ENCODE measurements at regions not wholly inside any gene's neighbourhood (a gene's known extent, or its start where the extent isn't known, plus 50 kb on each side); places are given as distances from the start of the nearest gene placed in this dataset.

- no peak for DNase-seq (ENCODE audit: extremely low read depth, low read depth)
Observed at GRCh38 chrX:63889001-63889400, 104.0 kb upstream of the ARHGEF9 start.

DNA sequence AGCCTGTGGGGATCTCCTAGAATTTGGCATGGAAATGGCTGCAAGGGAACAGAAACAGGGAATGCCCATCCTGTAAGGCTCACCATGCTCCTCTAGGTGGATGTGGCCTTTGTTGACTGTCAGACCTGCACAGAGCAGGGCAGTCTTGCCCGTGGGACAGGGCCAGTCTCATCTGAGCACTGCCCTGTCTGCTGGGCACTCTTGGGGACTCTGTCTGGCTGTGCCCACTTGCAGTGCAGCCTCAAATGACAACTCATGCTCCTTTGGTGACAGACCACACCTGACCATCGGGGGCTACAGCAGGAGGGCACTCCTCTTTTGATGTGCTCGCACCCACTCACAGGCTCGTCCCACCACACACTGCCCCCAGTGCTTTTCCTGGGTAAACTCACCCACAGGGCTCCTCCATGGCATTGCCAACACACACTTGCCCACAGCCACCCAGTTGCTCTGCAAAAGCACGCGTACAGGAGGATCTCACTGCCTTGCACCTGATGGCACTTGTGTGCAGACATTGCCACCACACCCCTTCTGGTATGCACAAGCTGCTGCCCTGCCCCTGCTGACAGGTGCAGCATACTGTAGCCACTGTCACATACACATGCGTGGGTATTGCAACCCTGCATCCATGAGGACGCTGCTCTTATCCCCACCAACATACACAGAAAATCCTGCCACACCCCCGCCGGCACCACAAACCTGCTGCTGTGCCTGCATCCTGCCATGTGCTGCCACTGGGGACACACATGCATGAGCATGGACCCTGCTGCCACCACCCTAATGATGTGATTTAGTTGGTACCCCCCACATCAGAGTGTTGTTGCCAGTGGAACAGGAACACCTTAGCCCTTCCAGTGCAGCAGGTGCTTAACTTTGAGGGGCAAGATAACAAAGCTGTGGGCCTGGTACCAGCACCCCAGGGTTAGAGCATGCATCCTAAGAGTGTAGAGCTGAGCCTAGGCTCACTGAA lies 100.1 kb upstream of the ARHGEF9 start:
- DNase-seq (ENCODE audit: extremely low read depth, low read depth), result no peak

DNA sequence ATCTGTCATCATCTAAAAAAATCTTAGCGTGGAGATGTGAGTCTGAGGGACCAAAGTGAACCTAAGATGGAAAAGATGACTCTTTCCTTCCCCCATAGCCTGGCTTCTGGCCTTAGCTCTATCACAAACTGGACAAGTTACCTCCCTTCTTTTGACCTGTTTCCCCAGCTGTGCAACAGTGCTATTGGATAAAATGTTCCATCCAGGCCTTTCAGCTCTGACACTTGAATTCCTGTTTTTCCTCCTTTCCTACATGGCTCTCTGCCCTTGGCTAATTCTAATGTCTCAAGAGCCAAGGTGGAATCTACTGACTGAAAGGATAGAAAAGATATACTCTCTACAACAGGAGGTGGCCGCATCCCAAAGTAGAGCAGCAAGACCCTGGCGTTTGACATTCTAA lies 84.5 kb upstream of the ARHGEF9 start:
- no peak for DNase-seq (ENCODE audit: extremely low read depth, low read depth)

DNA sequence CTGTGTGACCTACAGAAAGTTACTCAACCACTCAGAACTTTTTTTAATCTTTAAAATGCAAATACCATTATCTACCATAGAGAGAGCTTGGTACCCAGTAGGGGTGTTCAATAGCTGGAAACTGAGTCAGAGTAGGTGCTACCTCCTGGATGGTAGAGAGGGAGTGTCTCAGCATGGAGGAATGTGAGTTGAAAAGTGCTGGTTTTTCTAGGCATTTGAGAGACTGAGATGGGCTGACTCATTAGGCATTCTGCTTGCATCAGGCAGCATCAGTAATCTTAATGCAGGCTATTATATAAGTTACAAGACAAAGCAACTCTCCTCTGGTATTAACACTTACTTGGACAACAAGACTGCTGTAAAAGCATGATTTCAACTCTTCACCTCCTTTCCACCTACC lies 70.9 kb upstream of the ARHGEF9 start:
- no peak for DNase-seq (ENCODE audit: extremely low read depth, low read depth)

GRCh38 chrX:63835361-63835760 lies 50.3 kb upstream of the ARHGEF9 start:
- no peak for DNase-seq (ENCODE audit: extremely low read depth, low read depth)
